ENCODE measurements at regions not wholly inside any gene's neighbourhood (a gene's known extent, or its start where the extent isn't known, plus 50 kb on each side); places are given as distances from the start of the nearest gene placed in this dataset.
"Not testable (repeated sequence)": the region's sequence is repeated elsewhere in the genome, so short reads cannot be mapped to it uniquely, and the experiment has no call there.

- TF ChIP-seq, protein P1, sequence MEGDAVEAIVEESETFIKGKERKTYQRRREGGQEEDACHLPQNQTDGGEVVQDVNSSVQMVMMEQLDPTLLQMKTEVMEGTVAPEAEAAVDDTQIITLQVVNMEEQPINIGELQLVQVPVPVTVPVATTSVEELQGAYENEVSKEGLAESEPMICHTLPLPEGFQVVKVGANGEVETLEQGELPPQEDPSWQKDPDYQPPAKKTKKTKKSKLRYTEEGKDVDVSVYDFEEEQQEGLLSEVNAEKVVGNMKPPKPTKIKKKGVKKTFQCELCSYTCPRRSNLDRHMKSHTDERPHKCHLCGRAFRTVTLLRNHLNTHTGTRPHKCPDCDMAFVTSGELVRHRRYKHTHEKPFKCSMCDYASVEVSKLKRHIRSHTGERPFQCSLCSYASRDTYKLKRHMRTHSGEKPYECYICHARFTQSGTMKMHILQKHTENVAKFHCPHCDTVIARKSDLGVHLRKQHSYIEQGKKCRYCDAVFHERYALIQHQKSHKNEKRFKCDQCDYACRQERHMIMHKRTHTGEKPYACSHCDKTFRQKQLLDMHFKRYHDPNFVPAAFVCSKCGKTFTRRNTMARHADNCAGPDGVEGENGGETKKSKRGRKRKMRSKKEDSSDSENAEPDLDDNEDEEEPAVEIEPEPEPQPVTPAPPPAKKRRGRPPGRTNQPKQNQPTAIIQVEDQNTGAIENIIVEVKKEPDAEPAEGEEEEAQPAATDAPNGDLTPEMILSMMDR (IDR thresholded peaks at IDR 0.05): not testable (repeated sequence)
- TF ChIP-seq POLR2A (IDR thresholded peaks at IDR 0.05): not testable (repeated sequence)
Measured at GRCh38 chr9:138206108-138206507, 328.5 kb downstream of the CACNA1B start.

Measured in body of pancreas (tissue), 4 donors.